ENCODE measurements at regions not wholly inside any gene's neighbourhood (a gene's known extent, or its start where the extent isn't known, plus 50 kb on each side); places are given as distances from the start of the nearest gene placed in this dataset.

DNA sequence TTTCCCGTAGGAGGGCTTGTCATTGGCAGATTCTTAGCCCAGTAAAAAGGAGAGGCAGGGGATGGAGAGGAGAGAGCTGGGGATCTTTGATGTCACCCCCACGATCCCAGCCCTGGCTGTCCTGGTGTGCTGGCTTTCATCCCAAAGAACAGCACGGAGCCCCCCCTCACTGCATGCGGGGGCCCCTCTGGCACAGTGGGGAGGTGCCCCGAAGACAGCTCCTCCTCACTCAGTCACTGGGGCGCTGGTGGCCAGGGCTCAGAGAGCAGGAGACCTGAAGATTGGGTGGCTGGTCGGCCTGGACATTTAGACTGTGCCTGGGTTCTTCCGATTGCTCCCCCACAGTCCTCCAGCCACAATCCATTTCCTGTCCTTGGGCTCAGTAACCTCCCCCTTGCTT, 207.5 kb downstream of the MELK start:
- TF ChIP-seq, protein P1, sequence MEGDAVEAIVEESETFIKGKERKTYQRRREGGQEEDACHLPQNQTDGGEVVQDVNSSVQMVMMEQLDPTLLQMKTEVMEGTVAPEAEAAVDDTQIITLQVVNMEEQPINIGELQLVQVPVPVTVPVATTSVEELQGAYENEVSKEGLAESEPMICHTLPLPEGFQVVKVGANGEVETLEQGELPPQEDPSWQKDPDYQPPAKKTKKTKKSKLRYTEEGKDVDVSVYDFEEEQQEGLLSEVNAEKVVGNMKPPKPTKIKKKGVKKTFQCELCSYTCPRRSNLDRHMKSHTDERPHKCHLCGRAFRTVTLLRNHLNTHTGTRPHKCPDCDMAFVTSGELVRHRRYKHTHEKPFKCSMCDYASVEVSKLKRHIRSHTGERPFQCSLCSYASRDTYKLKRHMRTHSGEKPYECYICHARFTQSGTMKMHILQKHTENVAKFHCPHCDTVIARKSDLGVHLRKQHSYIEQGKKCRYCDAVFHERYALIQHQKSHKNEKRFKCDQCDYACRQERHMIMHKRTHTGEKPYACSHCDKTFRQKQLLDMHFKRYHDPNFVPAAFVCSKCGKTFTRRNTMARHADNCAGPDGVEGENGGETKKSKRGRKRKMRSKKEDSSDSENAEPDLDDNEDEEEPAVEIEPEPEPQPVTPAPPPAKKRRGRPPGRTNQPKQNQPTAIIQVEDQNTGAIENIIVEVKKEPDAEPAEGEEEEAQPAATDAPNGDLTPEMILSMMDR (conservative IDR thresholded peaks at IDR 0.05), result no peak
- peaks cover 31% of the 10 kb centered on the region for H3K27me3 Mint-ChIP-seq (ENCODE audit: low read depth)
- no peaks in the 10 kb centered on the region for H3K23me2 ChIP-seq (ENCODE audit: insufficient read length, low read depth, low read length, poor library complexity, severe bottlenecking)
- no peak overlapping the region for H3K4me2 ChIP-seq (ENCODE audit: insufficient read depth, insufficient read length, low read length)
- H3K9me3 Mint-ChIP-seq, result no peaks in the 10 kb centered on the region
- H3K4me3 Mint-ChIP-seq, result no peak overlapping the region
- H3K4ac ChIP-seq (ENCODE audit: low read depth, low read length), result no peak overlapping the region
- no peak overlapping the region for H3K56ac ChIP-seq (ENCODE audit: insufficient read length, low read depth, low read length)
- H2BK15ac ChIP-seq (ENCODE audit: low read depth, low read length), result no peak overlapping the region
- no peaks in the 10 kb centered on the region for H4K20me1 ChIP-seq (ENCODE audit: control insufficient read depth, insufficient read depth, insufficient read length)
- no peaks in the 10 kb centered on the region for H3K9me3 ChIP-seq (ENCODE audit: control insufficient read depth, low read depth, low read length)
- H4K8ac ChIP-seq (replicated peaks; ENCODE audit: insufficient read length, low read depth, low read length), result no peak overlapping the region
- H3T11ph ChIP-seq (ENCODE audit: low read length), result no peak overlapping the region
- no peak overlapping the region for H2BK5ac ChIP-seq (ENCODE audit: insufficient read length, low read length)
- H2BK20ac ChIP-seq (ENCODE audit: low read depth, low read length, poor library complexity, severe bottlenecking), result no peak overlapping the region
- H4K91ac ChIP-seq (ENCODE audit: insufficient read length, low read depth, low read length), result no peak overlapping the region
- no peak overlapping the region for H4K5ac ChIP-seq (ENCODE audit: insufficient read length, low read depth, low read length)
- H3K4me1 Mint-ChIP-seq, result peaks cover 5 to 12% of the 10 kb centered on the region in 2 experiments
- no peak overlapping the region for H2BK12ac ChIP-seq (ENCODE audit: insufficient read length, low read depth, low read length)
- no peak overlapping the region for H3K23ac ChIP-seq (ENCODE audit: insufficient read length, low read depth, low read length)
- no peak overlapping the region for H3K18ac ChIP-seq (ENCODE audit: insufficient read length, low read depth, low read length)
- H3K79me1 ChIP-seq (ENCODE audit: insufficient read depth, low read depth, low read length, poor library complexity, severe bottlenecking), result no peaks in the 10 kb centered on the region
- no peak overlapping the region for H3K27ac ChIP-seq (ENCODE audit: insufficient read length, low read depth, low read length)
- no peaks in the 10 kb centered on the region for H3K79me2 ChIP-seq (ENCODE audit: insufficient read depth, low read length)
- H3K27ac Mint-ChIP-seq, result no peak overlapping the region
- H2BK120ac ChIP-seq (ENCODE audit: low read depth, low read length, poor library complexity, severe bottlenecking), result no peak overlapping the region
- no peaks in the 10 kb centered on the region for H3K4me1 ChIP-seq (ENCODE audit: insufficient read depth, low read length)
- H3K14ac ChIP-seq (ENCODE audit: insufficient read depth, low read length), result no peak overlapping the region
- no peak overlapping the region for H3K9ac ChIP-seq (ENCODE audit: extremely low read depth, insufficient read length, low read length)
- DNase-seq, result no peak
- no peaks in the 10 kb centered on the region for H3K36me3 Mint-ChIP-seq (ENCODE audit: insufficient read depth in 1 of 3, low read depth in 3 of 3)
- no peaks in the 10 kb centered on the region for H3K27me3 ChIP-seq (ENCODE audit: insufficient read depth, low read length)
- WGBS (ENCODE audit: extremely low coverage, insufficient read length, low lambda C conversion rate), result no CpG with 5 or more reads among the region's 8 CpGs
- H2AK5ac ChIP-seq (ENCODE audit: insufficient read length, low read length), result no peak overlapping the region
- H2AFZ ChIP-seq (ENCODE audit: low read length), result no peak overlapping the region

Data from H9 (cell line).